GM21528 (cell line): ENCODE measurements at regions not wholly inside any gene's neighbourhood (a gene's known extent, or its start where the extent isn't known, plus 50 kb on each side); places are given as distances from the start of the nearest gene placed in this dataset.

Source experiments
- ATAC-seq: cut with Tn5 transposase; IDR thresholded peaks from one replicate; pipeline ENCODE4 v1.9.1; 2021; ENCODE audit warnings: mild to moderate bottlenecking, moderate library complexity; ENCODE audit not compliant: unreplicated experiment, low FRiP score

- ATAC-seq: no peak
Measured at GRCh38 chr12:67370979-67371378, 101.8 kb downstream of the CAND1 start.

- no peak for ATAC-seq
Measured at GRCh38 chr12:67377021-67377420, 107.9 kb downstream of the CAND1 start.

GRCh38 chr12:67377541-67377940, 108.4 kb downstream of the CAND1 start:
- ATAC-seq: no peak

- ATAC-seq: no peak
Measured at GRCh38 chr12:67382241-67382871, 113.2 kb downstream of the CAND1 start.

GRCh38 chr12:67386869-67387565, 117.9 kb downstream of the CAND1 start:
- ATAC-seq: no peak

- ATAC-seq: no peak
Measured at GRCh38 chr12:67388331-67389138, 119.4 kb downstream of the CAND1 start.

GRCh38 chr12:67390273-67390672, 121.1 kb downstream of the CAND1 start:
- ATAC-seq: no peak

- ATAC-seq: no peak
Measured at GRCh38 chr12:67391034-67391433, 121.9 kb downstream of the CAND1 start.

- no peak for ATAC-seq
Measured at GRCh38 chr12:67391656-67392055, 122.5 kb downstream of the CAND1 start.

GRCh38 chr12:67394550-67394949, 125.4 kb downstream of the CAND1 start:
- no peak for ATAC-seq

- ATAC-seq: no peak
Measured at GRCh38 chr12:67400742-67401141, 131.6 kb downstream of the CAND1 start.

- no peak for ATAC-seq
Measured at GRCh38 chr12:67410246-67410645, 141.1 kb downstream of the CAND1 start.

GRCh38 chr12:67410667-67411067, 141.5 kb downstream of the CAND1 start:
- no peak for ATAC-seq

GRCh38 chr12:67411562-67411961, 142.4 kb downstream of the CAND1 start:
- no peak for ATAC-seq

- ATAC-seq: no peak
Measured at GRCh38 chr12:67413577-67413976, 144.4 kb downstream of the CAND1 start.

- no peak for ATAC-seq
Measured at GRCh38 chr12:67414011-67414715, 145.0 kb downstream of the CAND1 start.

- no peak for ATAC-seq
Measured at GRCh38 chr12:67415473-67415872, 146.3 kb downstream of the CAND1 start.

GRCh38 chr12:67419810-67420209, 150.7 kb downstream of the CAND1 start:
- ATAC-seq: no peak

GRCh38 chr12:67420506-67420905, 151.3 kb downstream of the CAND1 start:
- ATAC-seq: no peak

- ATAC-seq: no peak
Measured at GRCh38 chr12:67422081-67422480, 152.9 kb downstream of the CAND1 start.

- no peak for ATAC-seq
Measured at GRCh38 chr12:67424784-67425183, 155.6 kb downstream of the CAND1 start.
